ENCODE measurements at regions not wholly inside any gene's neighbourhood (a gene's known extent, or its start where the extent isn't known, plus 50 kb on each side); places are given as distances from the start of the nearest gene placed in this dataset.

- no peak for TF ChIP-seq POLR2A (IDR thresholded peaks at IDR 0.05; ENCODE audit: low read depth, low read length)
- no peak for TF ChIP-seq POLR2AphosphoS5 (IDR thresholded peaks at IDR 0.05; ENCODE audit: low read depth, low read length)
These were observed 174.8 kb upstream of the GLRA2 start for GRCh38 chrX:14354521-14354920.

All from GM12892 (cell line).